ENCODE measurements at regions not wholly inside any gene's neighbourhood (a gene's known extent, or its start where the extent isn't known, plus 50 kb on each side); places are given as distances from the start of the nearest gene placed in this dataset.

DNA sequence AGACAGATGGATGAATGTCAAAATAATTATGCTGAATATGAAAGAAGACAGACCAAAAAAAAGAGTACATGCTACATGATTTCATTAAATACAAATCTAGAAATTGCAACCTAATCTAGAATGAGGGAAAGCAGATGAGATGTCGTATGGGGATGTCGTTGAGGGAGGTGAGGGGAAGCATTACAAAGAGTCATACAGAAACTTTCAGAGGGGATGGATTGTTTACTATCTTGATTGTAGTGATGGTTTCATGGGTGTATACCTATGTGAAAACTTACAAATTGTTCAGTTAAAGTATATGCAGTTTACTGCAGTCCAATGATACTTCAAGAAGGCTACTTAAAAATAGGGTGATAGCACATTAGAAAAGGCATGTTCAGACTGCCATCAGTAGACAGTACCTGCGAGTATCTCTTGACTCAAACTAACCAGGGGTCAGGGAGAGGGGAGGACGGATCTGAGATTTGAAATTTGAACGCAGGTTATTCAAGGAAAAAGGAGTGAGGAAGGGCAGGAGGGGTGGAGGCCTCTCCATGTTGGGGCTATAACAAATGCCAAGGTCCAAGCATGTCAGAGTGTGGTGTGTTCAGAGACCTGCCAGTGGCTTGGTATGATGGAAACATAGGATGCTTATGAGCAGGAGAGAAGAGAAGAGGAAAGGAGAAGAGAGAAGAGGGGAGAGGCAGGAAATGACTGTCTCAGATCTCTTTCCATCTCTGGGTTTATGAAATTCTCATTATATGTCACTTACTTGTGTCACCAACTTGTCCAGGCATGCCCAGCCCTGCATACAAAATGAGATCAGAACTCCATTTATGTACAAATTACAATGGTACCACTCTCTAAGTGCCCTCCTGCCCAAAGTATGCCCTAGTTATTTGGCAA lies 257.3 kb upstream of the CXCR4 start:
- DNase-seq (ENCODE audit: low read depth in 2 of 2) = peak in 1 of 2 donors; percentile 37

DNA sequence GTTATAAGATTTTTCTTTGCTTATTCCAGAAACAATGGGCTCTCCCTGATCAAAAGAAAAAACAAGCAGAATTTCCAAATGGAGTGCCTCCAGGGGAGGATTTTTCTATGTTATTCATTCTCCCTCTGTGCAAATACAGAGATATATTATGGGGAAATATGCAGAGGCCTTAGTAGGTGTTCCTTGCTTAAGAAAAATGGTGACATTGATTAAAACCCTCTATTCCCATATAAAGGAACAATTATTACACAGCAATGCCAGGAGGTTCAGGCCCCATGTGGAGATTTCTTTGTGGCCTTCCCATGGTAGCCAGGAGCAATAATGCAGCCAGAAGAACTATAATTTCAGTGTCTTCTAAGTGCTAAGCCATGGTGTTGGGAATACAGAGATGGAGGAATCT lies 255.9 kb upstream of the CXCR4 start:
- no peak for DNase-seq (ENCODE audit: low read depth in 2 of 2)

DNA sequence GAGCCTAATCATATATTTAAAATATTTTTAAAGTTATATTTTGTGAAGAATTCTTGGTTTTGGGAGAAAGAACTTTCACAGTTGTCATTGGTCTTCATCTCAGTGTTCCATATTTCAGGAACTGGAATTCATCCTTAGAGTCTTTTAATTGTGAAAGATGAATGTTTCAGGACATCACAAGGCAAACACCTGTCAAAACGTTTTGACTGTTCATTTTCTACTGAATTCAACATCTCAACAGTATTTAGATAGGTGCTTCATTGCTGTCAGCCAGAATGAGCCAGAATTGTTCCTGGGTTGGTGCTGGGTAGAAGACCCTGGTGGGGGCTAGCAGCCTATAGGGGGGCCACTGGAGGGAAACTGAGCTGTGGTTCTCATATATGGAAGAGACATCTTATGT lies 255.1 kb upstream of the CXCR4 start:
- no peak for DNase-seq (ENCODE audit: low read depth in 2 of 2)

DNA sequence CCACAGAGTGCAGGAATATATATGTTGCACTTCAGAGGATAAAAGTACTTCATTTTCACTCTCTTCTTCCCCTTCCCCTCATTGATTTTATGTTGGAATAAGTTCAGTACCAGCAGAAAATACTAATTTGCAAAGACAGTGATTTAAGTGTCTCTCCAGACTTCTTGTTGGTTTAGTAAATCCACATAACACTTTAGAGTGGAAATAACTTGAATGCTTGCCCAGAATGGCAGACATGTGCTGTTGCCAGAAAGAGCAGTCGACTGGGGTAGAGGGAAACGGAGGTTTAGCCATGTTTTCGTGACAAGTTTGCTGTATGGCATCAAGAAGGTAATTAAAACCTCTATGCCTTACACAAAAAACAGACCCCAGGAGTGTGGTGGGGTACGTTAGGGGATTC lies 246.0 kb upstream of the CXCR4 start:
- no peak for DNase-seq (ENCODE audit: low read depth in 2 of 2)

DNA sequence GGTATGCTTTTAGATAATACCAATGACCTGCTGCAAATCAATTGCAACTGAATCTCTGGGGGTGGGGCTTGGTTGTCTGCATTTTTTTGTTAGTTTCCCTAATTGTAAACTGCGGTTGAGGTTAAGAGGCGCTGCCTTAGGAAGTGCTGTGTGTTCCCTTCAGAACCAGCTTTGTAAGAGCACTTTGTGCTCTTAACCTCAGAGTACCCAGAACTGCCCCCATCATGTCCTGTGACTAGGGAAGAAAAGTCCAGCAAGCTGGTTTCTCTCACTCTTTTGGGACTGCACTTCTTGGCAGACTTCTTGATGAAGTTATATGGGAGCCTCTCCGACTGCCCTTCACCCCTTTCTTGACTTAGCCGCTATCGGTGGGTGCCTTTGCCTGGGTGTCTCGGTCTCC lies 245.5 kb upstream of the CXCR4 start:
- DNase-seq (ENCODE audit: low read depth in 2 of 2) = no peak

DNA sequence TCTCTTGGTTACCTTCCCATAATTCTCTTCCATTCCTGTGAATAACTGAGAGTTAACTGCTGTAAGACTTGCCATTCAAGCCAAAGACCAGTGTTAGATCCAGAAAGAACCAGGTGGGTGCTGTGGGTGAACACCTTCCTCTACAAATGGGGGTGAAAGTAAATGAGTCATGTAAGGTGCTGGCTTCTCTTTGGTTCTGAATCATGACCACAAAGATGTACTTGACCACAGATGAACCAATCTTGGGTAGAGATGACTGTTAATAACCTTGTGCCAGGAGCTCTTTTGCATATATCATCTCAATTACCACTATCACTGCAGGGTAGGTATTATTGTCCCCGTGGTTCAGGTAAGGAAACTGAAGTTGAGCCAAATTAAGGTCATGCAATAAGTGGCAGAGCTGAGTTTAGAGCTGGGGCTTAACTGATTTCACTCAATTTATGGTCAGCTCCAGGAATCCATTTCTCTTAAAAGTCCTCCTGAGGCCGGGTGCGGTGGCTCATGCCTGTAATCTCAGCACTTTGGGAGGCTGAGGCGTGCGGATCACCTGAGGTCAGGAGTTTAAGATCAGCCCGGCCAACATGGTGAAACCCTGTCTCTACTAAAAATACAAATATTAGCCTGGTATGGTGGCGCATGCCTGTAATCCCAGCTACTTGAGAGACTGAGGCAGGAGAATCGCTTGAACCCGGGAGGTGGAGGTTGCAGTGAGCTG lies 244.9 kb upstream of the CXCR4 start:
- DNase-seq (ENCODE audit: low read depth in 2 of 2) = no peak

DNA sequence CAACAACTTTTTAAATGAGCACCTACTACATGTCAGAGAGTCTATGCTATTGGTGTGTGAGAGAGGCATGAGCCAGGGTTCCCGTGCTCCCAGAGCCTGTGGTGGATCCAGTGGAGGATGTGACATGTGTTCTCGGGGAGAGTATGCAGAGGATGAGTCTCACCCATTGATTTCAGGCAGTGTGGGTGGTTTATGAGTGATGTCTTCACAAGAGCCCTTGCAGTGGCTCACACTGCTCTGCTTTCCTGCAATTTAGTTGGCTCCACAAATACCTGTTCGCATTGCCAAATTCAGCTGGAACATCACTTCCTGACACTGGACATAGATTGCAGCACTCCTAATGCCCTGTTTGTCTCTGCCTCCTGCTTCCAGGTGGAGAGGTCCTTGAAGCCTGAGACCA lies 243.6 kb upstream of the CXCR4 start:
- no peak for DNase-seq (ENCODE audit: low read depth in 2 of 2)

DNA sequence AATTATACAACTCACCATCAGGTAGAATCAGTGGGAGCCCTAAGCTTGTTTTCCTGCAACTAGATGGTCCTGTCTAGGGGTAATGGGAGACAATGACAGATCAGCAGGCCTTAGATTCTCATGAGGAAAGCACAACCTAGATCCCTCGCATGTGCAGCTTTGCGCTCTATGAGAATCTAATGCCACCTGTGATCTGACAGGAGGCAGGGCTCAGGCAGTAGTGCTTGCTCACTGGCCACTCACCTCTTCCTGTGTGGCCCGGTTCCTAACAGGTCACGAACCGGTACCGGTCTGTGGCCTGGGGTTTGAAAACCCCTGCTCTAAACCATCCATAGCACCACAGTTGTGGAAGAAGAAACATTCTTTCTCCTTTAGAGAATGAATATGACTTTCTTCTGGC lies 242.8 kb upstream of the CXCR4 start:
- DNase-seq (ENCODE audit: low read depth in 2 of 2) = no peak

DNA sequence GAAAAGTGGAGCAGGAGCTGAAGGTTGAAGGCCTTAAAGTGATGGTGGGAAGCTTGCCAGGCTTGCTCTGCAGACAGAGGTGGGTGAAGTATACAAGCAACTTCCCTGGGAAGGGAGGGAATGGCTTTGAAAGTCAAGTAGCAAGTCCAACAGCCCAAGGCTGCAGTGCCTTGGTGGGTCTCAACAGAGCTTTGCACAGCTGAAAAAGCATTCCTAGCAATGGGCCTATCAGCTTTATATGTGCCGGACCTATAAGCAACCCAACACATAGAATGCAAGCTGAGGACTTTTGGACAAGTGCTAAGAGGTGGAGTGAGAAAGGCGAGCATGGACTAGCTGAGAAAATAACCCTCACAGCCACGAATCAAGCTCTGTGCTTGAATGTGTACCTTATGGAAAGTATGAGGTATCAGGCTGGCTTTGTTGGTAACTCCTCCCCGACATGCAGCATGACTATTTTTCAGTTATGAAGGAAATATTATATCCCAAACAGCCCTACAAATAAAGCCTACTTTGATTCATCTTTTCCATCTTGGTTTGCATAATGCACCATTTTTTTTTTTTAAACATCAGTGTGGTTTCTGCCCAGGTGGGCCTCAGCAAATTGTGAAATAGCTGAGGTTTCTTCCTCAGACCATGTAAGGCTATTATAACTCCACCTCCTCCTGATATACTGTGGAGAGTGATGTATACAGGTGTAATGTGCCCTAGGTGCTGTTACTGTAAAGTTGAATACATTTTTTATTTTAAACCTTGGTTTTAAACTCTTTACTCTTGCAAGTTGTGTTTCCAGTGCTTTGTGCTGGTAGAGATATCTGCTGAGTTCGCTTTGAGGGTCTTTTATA lies 241.4 kb upstream of the CXCR4 start:
- DNase-seq (ENCODE audit: low read depth in 2 of 2) = no peak

DNA sequence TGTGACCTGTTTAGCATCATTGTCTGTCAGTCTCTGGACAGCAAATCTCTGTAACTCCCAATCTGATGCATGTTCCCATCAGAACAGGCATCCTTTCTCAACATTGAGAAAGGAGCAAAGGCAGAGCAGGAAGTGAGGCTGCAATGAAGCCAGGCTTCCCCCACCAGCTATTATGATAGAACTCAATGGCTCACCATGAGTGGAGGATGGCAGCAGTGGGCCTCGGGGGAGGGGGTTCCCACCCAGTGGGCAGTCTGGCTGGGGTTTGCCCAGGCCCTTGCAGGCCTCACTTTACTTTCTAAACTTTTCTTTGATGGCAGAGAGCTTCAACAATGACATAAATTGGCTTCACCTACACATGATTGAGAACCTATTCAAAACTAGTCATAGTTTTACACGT lies 240.6 kb upstream of the CXCR4 start:
- no peak for DNase-seq (ENCODE audit: low read depth in 2 of 2)

DNA sequence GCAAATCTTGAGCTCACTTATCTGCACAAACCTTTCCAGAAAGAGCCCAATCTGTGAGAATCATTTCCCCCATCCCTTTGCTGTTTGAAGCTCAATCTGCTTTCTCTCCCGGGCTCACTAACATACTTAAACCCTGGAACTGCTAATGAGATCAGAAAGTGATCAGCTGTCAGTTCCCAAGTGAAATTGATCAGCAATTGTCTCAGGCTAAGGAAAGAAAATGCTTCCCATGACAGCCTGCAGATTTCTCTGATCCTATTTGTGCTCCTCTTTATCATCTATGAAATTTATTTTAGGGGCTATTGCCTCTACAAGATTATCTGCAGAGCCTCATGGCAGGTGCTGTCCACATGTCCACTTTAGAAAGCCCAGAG lies 239.0 kb upstream of the CXCR4 start:
- DNase-seq (ENCODE audit: low read depth in 2 of 2) = no peak

DNA sequence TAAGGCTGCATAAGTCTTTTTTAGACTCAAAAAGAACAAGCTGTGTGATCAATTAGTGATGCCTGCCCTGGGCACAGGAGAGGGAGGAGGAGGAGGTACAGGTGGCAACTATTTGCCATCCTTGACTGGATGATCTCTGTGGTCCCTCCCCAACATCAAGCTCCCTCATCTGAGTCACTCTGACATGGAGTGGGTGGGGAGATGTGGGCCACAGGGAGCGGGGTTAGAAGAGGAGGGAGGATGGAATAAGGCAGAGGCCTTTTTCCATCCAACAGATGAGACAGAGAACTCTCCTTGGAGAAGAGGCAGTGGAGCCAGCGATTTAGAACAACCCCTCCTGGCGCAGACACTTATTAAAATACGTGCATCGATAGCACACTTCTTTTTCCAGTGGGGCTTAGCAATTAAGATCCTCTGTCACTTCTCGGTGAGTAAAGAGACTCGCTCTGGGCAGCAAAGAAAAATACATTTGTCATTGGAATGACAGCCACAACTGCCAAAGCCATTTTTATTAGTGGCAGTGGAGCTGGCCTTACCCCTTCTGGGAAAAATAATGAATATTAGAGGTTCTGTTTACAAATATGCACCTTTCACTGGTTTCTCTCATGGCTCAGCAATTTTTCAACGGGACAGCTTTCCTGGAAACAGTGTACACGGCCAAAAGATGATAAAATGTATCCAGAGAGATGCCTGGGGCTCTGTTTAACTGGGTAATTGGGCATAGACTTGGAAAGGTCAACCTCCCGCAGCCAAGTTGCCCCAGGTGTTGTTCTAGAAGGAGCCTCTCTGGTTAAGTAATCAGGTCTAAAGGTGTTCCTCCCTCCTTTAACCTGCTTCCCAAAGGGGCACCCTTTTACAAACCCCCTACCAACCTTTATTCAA lies 238.4 kb upstream of the CXCR4 start:
- no peak for DNase-seq (ENCODE audit: low read depth in 2 of 2)

DNA sequence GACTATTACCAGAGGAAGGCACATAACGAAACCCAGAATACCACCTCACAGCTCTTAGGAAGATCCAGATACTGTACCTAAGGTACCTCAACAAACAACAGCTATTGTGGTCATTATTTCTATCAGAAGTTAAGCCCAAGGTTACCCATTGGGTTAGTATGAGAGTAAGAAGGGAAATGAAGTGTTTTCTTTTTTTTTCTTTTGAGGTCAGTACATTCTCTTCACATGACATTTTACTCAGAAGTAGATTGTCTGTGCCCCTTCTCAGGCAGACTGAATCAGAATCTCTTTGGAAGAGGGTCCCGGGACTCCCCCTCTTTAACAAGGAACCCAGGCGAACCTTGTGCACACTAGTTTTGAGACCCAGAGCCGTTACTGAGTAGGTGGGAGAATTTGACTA lies 233.7 kb upstream of the CXCR4 start:
- DNase-seq (ENCODE audit: low read depth in 2 of 2) = no peak

DNA sequence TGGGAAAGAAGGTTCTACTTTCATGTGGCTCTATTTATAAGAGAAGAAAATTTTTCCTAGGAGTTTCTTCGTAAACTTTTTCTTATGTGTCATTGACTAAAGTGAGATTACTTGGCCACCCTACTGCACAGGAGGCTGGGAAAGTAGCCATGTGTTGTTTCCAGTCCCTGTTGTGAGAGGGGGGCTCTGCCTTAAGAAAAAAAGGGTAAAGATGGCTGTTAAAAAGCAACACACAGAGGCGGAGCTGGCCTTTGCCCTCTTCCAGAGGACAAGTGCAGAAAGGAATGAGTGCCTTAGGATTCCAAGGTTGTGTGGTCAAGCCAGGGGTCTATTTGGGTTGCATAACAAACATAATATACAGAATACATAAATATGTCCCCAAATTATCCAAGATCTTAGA lies 230.0 kb upstream of the CXCR4 start:
- no peak for DNase-seq (ENCODE audit: low read depth in 2 of 2)

DNA sequence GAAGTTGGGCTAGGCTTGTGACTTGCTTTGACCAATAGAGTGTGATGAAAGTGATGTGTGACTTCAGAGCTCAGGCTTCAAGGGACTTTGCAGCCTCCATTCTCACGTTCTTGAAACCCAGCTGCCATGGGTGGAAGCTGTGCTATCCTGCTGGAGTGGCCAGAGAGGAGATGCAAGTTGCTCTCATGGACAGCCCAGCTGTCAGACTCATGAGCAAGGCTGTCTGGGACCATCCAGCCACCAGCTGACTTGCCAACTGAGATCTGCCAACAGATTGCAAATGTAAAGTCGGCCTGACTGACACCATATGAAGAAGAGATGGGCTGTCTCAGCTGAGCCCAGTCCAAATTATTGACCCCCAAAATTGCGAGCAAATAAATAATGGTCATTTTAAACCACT lies 226.4 kb upstream of the CXCR4 start:
- no peak for DNase-seq (ENCODE audit: low read depth in 2 of 2)

DNA sequence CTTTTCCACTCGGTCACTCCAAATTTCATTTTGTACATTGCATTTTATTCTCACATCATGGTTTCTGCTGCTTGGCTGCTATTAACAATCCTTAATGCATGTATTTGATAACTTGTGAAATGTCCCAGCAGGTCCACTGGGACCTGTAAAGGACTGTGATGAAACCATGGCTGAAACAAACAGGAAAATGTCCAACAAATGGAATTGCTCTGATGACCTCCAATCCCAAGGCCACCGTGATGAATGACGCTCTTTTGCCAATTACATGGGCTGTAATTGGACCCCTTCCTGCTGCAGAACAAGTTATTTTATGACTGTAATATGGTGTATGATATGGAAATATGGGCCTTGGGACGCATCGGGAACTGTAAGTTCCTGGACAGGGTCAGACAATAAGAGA lies 224.2 kb upstream of the CXCR4 start:
- no peak for DNase-seq (ENCODE audit: low read depth in 2 of 2)

DNA sequence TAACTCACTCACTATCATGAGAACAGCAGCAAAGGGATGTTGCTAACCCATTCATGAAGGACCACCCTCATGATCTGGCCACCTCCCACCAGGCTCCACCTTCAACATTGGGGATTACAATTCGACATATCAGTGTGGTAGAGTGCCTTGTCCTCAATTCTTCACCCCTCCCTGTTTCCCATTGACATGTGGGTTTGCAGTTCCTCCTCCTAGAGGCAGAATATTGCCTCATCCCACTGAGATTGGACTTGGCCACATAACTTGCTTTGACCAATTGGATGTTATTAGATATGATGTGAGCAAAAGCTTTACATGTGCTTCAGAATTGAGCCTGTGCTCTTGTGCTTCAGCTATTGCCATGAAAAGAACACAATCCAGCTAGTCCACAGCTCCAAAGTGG lies 217.0 kb upstream of the CXCR4 start:
- DNase-seq (ENCODE audit: low read depth in 2 of 2) = no peak

DNA sequence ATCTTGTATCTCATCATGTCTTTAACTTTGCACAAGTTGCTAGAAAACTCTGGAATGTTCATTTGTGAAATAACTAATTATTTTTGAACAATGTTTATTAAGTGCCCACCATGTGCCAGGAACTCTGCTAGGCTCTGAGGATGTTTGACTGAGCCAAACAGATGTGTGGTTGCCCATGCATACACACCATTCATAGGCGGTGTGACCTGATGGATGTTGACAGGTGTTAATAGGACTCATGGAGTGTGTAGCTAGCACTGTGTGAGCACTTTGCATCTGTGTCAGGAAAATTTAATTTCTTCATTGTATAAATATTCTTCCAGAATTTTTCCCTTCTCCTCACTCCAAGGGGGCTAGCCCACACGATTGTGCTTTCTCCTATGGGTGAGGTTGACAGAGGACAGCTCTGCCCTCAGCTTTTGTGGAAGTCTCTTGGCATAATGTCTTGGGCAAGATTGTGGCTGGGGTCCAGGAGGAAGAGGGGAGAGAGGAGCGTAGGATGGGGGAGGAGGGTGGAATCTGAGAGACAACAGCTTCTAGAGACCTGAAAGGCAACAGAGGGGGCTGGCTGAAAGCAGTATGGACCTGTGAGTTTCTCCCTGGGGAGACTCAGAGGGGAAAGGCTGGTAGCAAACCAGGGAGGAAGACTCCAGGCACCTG lies 214.6 kb upstream of the CXCR4 start:
- no peak for DNase-seq (ENCODE audit: low read depth in 2 of 2)

DNA sequence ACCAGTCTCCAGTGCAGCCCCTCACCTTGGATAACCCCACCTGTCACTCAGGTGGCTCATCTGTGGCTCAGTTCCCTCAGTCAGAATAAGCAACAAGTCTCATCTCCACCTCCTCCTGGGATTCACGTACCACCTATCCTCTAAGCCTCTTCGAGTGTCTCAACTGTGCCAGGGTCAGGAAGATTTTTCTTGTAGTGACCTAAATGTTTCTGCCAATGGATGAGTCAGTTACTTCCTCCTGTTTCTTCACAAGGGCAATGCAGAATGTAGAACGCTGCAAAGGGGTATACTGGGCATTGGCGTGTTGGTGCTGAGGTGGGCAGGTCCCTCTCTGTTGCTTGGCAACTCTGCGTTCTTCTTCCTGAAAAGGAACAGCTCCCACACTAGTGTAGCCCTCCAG lies 213.3 kb upstream of the CXCR4 start:
- DNase-seq (ENCODE audit: low read depth in 2 of 2) = no peak

DNA sequence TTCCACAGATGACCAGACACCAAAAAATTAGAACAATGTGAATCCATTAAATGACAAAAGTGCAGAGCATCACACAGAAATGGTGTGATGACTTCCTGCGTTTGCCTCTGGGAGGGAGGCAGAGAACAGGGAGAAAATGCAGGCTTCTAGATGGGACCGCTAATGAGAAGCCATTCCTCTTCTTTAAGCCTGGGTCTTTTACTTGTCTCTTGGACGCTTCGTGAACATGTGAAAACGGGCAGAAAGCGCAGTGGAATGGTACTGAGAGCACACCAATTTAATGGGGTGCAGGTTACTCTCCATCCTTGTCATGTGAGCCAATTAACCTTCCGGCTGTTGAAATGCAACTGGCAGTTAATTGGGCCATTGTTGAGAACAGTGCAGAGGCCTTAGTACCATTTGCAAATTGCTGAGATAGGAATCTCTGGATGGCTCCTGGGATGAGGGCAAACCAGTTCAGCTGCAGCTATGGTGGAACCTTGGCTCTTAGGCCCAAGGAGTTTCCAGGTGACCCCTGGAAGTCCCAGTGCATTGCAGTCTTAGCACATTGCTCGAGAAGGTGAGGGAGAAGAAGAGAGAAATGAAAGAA lies 210.4 kb upstream of the CXCR4 start:
- DNase-seq (ENCODE audit: low read depth in 2 of 2) = no peak
